Spleen (tissue), 11 donors: ENCODE measurements at regions not wholly inside any gene's neighbourhood (a gene's known extent, or its start where the extent isn't known, plus 50 kb on each side); places are given as distances from the start of the nearest gene placed in this dataset.

Source experiments
- DNase-seq: peaks from one replicate; pipeline ENCODE4 v3.0.0-alpha.2; 2020
- H3K27ac ChIP-seq, 8 donors: fragments of 200-600 bp; sonication (generic) in 7 of 8; 1 replicate in 4 of 8; 2 replicates in 4 of 8; pipeline versions ENCODE4 v1.5.0 to v1.8.0; 2016 to 2021; ENCODE audit warnings: inconsistent platforms in 4 of 8, mild to moderate bottlenecking in 4 of 8, moderate library complexity in 1 of 8
- H3K27me3 ChIP-seq, 7 donors: fragments of 200-600 bp; sonication (generic) in 6 of 7; replicated peaks in 1 of 7; 1 replicate in 4 of 7; 2 replicates in 3 of 7; pipeline versions ENCODE4 v1.5.0 to v1.8.0; 2016 to 2021; ENCODE audit warnings: inconsistent platforms in 3 of 7, mild to moderate bottlenecking in 1 of 7
- H3K36me3 ChIP-seq, 6 donors: fragments of 200-600 bp; sonication (generic) in 5 of 6; 1 replicate in 4 of 6; 2 replicates in 2 of 6; pipeline versions ENCODE4 v1.5.0 to v1.8.0; 2016 to 2021; ENCODE audit warnings: inconsistent platforms in 2 of 6
- H3K4me1 ChIP-seq, 6 donors: fragments of 200-600 bp; sonication (generic) in 5 of 6; 1 replicate in 3 of 6; 2 replicates in 3 of 6; pipeline versions ENCODE4 v1.5.0 to v1.8.0; 2016 to 2021; ENCODE audit warnings: inconsistent platforms in 3 of 6
- H3K4me3 ChIP-seq, 8 donors: fragments of 200-600 bp; sonication (generic) in 7 of 8; 1 replicate in 4 of 8; 2 replicates in 4 of 8; pipeline versions ENCODE4 v1.5.0 to v1.8.0; 2016 to 2021; ENCODE audit warnings: inconsistent platforms in 4 of 8, mild to moderate bottlenecking in 4 of 8, moderate library complexity in 2 of 8
- H3K9me3 ChIP-seq, 8 donors: fragments of 200-600 bp; sonication (generic) in 7 of 8; 1 replicate in 4 of 8; 2 replicates in 4 of 8; pipeline versions ENCODE4 v1.5.0 to v1.8.0; 2016 to 2021; ENCODE audit warnings: inconsistent platforms in 4 of 8
- POLR2A ChIP-seq, 3 donors: fragments of 450-650 bp; IDR thresholded peaks; one replicate each; pipeline ENCODE4 v1.5.1; 2017; ENCODE audit warnings: antibody characterized with exemption in 3 of 3, mild to moderate bottlenecking in 1 of 3
- POLR2AphosphoS5 ChIP-seq, 3 donors: sonication (generic); formaldehyde crosslinking; IDR thresholded peaks; one replicate each; pipeline ENCODE4 v1.5.1; 2017; ENCODE audit warnings: antibody characterized with exemption in 3 of 3
- WGBS, 5 donors: extraction: QIAGEN DNeasy Blood & Tissue Kit in 3 of 5; methylation state at CpG; one replicate each; pipeline versions ENCODE4 v1.1.5 to v1.1.7; 2013 to 2018; 5-methylcytosine and 5-hydroxymethylcytosine counted together
- intact Hi-C: fragments of 100-400 bp; cut with DNase I; formaldehyde crosslinking; loops from one replicate; pipeline ENCODE4 v1.15.0; 2023; ENCODE audit warnings: low total_unique reads
- TF ChIP-seq, protein P1 (sequence below), 11 experiments: fragments of 200-600 bp in 7 of 11; fragments of 450-650 bp in 4 of 11; sonication (generic) in 4 of 11; IDR thresholded peaks in 8 of 11; conservative IDR thresholded peaks in 3 of 11; 1 replicate in 7 of 11; 2 replicates in 4 of 11; pipeline versions ENCODE4 v1.4.0 to v1.8.0; 2016 to 2021; ENCODE audit warnings: antibody characterized with exemption in 11 of 11, inconsistent platforms in 4 of 11, mild to moderate bottlenecking in 1 of 11
- donor health status: healthy with polysubstance abuse.
- donor health status: DM: no; HTN: no; CAD: no; lungs with moderate emphysema.
- donor health status: DM: no; HTN: no; CAD: no.
- donor health status: Bipolar disorder and iron deficiency.
- donor health status: healthy.
- donor health status: DM: no; HTN: no; CAD: no.
- donor health status: DM: yes; HTN: yes; CAD: no.

DNA sequence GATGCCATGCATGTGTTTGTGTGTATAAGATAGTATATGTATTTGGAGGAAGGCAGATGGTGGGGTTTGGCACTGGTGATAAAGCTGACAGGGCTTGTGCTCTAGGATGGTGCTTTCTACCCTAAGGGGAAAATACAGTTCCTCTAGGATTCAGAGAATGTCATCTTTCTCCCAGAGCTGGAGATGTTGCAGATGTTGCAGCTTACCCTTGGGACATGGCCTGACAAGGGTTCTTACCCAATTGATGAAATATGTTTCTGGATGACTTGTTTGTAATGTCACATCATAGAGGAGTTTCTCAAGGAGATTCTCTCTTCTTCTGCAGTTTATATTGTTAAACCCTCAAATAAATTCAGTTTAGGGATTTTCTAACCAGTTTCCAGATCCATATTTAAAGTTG, 52.5 kb upstream of the PITX2 start:
- Histone ChIP-seq H3K27ac (no peak overlapping the region), H3K4me3 (no peak overlapping the region), H3K4me1 (no peaks in the 10 kb centered on the region), H3K27me3 (peaks cover 0 to 4% (median 0%) of the 10 kb centered on the region in 7 donors), H3K9me3 (no peaks in the 10 kb centered on the region), H3K36me3 (no peaks in the 10 kb centered on the region)
- intact Hi-C loops = no loop called here
- no peak for DNase-seq
- TF ChIP-seq, protein P1, sequence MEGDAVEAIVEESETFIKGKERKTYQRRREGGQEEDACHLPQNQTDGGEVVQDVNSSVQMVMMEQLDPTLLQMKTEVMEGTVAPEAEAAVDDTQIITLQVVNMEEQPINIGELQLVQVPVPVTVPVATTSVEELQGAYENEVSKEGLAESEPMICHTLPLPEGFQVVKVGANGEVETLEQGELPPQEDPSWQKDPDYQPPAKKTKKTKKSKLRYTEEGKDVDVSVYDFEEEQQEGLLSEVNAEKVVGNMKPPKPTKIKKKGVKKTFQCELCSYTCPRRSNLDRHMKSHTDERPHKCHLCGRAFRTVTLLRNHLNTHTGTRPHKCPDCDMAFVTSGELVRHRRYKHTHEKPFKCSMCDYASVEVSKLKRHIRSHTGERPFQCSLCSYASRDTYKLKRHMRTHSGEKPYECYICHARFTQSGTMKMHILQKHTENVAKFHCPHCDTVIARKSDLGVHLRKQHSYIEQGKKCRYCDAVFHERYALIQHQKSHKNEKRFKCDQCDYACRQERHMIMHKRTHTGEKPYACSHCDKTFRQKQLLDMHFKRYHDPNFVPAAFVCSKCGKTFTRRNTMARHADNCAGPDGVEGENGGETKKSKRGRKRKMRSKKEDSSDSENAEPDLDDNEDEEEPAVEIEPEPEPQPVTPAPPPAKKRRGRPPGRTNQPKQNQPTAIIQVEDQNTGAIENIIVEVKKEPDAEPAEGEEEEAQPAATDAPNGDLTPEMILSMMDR (IDR thresholded peaks at IDR 0.05 in 8 of 11, conservative IDR thresholded peaks at IDR 0.05 in 3 of 11) = no peak
- TF ChIP-seq POLR2AphosphoS5 (IDR thresholded peaks at IDR 0.05) (no peak), POLR2A (IDR thresholded peaks at IDR 0.05) (no peak)

DNA sequence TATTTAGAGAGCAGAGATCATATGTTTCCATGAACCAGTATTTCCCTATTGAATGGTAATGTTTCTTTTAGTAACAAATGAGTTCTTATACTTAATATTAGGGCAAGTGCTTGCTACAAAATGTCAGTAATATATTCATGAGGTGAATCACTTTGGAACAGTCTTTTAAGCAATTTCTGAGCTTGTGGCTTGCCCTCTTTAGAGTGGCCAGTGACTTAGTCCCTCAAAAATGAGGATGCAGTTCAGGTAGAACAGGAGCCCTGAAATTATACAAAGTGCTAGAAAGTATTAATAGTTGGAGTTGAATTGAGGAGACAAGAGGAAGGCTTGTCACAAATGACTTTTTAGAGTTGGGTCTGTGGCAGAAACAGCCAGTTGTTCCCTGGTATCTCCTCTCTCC, 53.4 kb upstream of the PITX2 start:
- intact Hi-C loops = no loop called here
- no peak for TF ChIP-seq POLR2A (IDR thresholded peaks at IDR 0.05)
- TF ChIP-seq POLR2AphosphoS5 (IDR thresholded peaks at IDR 0.05) = no peak
- TF ChIP-seq, protein P1 (IDR thresholded peaks at IDR 0.05 in 8 of 11, conservative IDR thresholded peaks at IDR 0.05 in 3 of 11) = no peak
- H3K27me3 ChIP-seq = peaks cover 0 to 4% (median 0%) of the 10 kb centered on the region in 7 donors
- H3K36me3 ChIP-seq = no peaks in the 10 kb centered on the region
- no peak overlapping the region for H3K4me3 ChIP-seq
- DNase-seq = no peak
- no peaks in the 10 kb centered on the region for H3K4me1 ChIP-seq
- no peaks in the 10 kb centered on the region for H3K9me3 ChIP-seq
- H3K27ac ChIP-seq = no peak overlapping the region

DNA sequence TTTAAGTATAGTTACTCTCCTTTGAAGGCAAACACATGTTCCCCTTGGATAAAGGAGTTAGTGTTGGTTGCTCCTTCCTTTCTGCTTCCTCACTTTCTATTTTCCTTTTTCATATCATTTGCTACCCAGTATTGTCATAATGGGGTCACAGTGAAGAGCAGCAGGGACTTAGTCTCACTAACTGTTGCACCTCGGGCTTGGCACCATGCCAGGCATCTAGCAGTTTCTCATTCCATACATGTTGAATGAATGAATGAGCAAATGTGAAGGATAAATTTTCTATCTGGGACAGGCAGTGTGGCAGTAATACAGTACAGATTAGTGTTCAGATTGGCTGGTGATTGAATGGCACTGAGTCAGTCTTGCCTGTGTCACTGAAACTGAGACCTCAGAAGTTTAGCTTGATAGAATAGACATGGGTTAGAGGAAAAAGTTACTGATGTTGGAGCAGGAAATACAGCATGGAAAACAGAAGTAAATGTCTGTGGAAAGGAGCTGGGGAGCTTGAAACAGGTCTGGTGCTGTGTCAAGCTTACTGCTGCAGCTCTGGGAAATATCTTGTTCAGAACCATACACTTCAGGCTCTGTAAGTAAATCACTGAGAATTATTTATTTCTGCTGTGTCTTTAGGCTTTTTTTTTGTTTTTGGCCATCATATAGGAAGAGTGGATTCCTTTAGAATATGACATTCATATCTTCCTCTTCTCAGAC, 55.8 kb upstream of the PITX2 start:
- no peaks in the 10 kb centered on the region for H3K36me3 ChIP-seq
- WGBS, 5 donors = 38 to 74% (median 56%) methylated on average over 1 of the region's 1 CpG
- DNase-seq = no peak

DNA sequence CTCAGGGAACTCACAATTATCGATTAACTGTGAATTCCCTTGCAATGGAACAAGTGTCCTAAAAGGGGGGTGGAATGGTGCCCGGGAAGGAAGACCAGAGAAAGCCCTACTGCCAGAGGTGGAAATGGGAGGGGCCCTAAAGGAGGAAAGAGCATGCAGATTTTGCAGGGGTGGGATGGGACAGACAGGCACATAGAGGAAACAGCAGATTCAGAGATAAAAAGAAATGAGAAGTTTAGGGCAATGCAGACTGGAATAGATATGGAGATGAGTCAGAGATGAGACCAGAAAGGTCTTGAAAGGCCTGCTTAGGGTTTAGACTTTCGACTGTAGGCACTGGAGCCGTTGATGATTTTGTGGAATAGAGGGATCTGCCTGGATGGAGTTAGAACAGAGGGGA, 57.4 kb upstream of the PITX2 start:
- Histone ChIP-seq H3K9me3 (no peaks in the 10 kb centered on the region), H3K27me3 (peaks cover 0 to 4% (median 0%) of the 10 kb centered on the region in 7 donors), H3K4me3 (no peak overlapping the region), H3K4me1 (no peaks in the 10 kb centered on the region), H3K27ac (no peak overlapping the region), H3K36me3 (no peaks in the 10 kb centered on the region)
- no peak for DNase-seq
- WGBS, 5 donors = 55 to 64% (median 60%) methylated on average over 4 of the region's 4 CpGs
- intact Hi-C loops = no loop called here
- TF ChIP-seq POLR2AphosphoS5 (IDR thresholded peaks at IDR 0.05) (no peak), POLR2A (IDR thresholded peaks at IDR 0.05) (no peak)
- TF ChIP-seq, protein P1 (IDR thresholded peaks at IDR 0.05 in 8 of 11, conservative IDR thresholded peaks at IDR 0.05 in 3 of 11) = no peak

More for the DNA sequence above, 55.8 kb upstream of the PITX2 start:
- H3K27me3 ChIP-seq = peaks cover 0 to 4% (median 0%) of the 10 kb centered on the region in 7 donors
- H3K9me3 ChIP-seq = no peaks in the 10 kb centered on the region
- TF ChIP-seq POLR2A (IDR thresholded peaks at IDR 0.05) (no peak), POLR2AphosphoS5 (IDR thresholded peaks at IDR 0.05) (no peak)
- TF ChIP-seq, protein P1 (IDR thresholded peaks at IDR 0.05 in 8 of 11, conservative IDR thresholded peaks at IDR 0.05 in 3 of 11) = no peak
- intact Hi-C loops = no loop called here
- no peaks in the 10 kb centered on the region for H3K4me1 ChIP-seq
- no peak overlapping the region for H3K27ac ChIP-seq
- no peak overlapping the region for H3K4me3 ChIP-seq
